Natural killer cell treated with Interleukin-12 subunit alpha and Interleukin-12 subunit beta and Interleukin-15 and Interleukin-18, amount 100 ng/mL, for 72 hours (primary cell): ENCODE measurements at regions not wholly inside any gene's neighbourhood (a gene's known extent, or its start where the extent isn't known, plus 50 kb on each side); places are given as distances from the start of the nearest gene placed in this dataset.
"Not testable (repeated sequence)": the region's sequence is repeated elsewhere in the genome, so short reads cannot be mapped to it uniquely, and the experiment has no call there.

Source experiments
- ATAC-seq, 2 donors: fragments of 150-1000 bp; cut with Tn5 transposase in 1 of 2; sonication (Bioruptor Pico), chemical (Tn5 transposase) in 1 of 2; 2 replicates each; pipeline ENCODE4 v1.10.0; 2021
- DNase-seq: peaks from one replicate; pipeline ENCODE4 v3.0.0; 2022; ENCODE audit warnings: low spot score
- H3K27ac Mint-ChIP-seq, 2 donors: 1 replicate in 1 of 2; 2 replicates in 1 of 2; pipeline ENCODE4 v1.8.0; 2022; ENCODE audit warnings: mixed read lengths in 2 of 2, mild to moderate bottlenecking in 1 of 2, moderate library complexity in 1 of 2
- H3K27me3 Mint-ChIP-seq, 2 donors: 1 replicate in 1 of 2; 2 replicates in 1 of 2; pipeline ENCODE4 v1.8.0; 2022; ENCODE audit warnings: mixed read lengths in 2 of 2
- H3K36me3 Mint-ChIP-seq: one replicate; pipeline ENCODE4 v1.8.0; 2022; ENCODE audit warnings: mixed read lengths
- H3K4me1 Mint-ChIP-seq, 2 donors: 1 replicate in 1 of 2; 2 replicates in 1 of 2; pipeline ENCODE4 v1.8.0; 2022; ENCODE audit warnings: low read depth in 2 of 2, mixed read lengths in 2 of 2, mild to moderate bottlenecking in 1 of 2
- H3K4me3 Mint-ChIP-seq: one replicate; pipeline ENCODE4 v1.8.0; 2022; ENCODE audit warnings: mixed read lengths
- H3K9me3 Mint-ChIP-seq: 2 replicates; pipeline ENCODE4 v1.8.0; 2022; ENCODE audit warnings: mixed read lengths

- peaks cover 8% of the 10 kb centered on the region for H3K9me3 Mint-ChIP-seq
- ATAC-seq (no peak), DNase-seq (no peak)
- H3K4me3 Mint-ChIP-seq = no peak overlapping the region
- H3K27me3 Mint-ChIP-seq = peaks cover 16 to 34% of the 10 kb centered on the region in 2 donors
- H3K4me1 Mint-ChIP-seq = no peaks in the 10 kb centered on the region
- no peaks in the 10 kb centered on the region for H3K36me3 Mint-ChIP-seq
- H3K27ac Mint-ChIP-seq = no peak overlapping the region
These were observed 106.3 kb downstream of the KBTBD8 start for GRCh38 chr3:67104388-67104787.

GRCh38 chr3:67106874-67107273, 108.8 kb downstream of the KBTBD8 start:
- Mint-ChIP-seq H3K36me3 (no peaks in the 10 kb centered on the region), H3K4me3 (no peak overlapping the region), H3K27ac (no peak overlapping the region), H3K27me3 (peaks cover 14 to 26% of the 10 kb centered on the region in 2 donors), H3K9me3 (peaks cover 8% of the 10 kb centered on the region), H3K4me1 (no peaks in the 10 kb centered on the region)
- DNase-seq = no peak
- no peak for ATAC-seq

- Mint-ChIP-seq H3K4me1 (peaks cover 5 to 7% of the 10 kb centered on the region in 2 donors), H3K36me3 (no peaks in the 10 kb centered on the region), H3K27me3 (peaks cover 15 to 20% of the 10 kb centered on the region in 2 donors), H3K27ac (no peak overlapping the region), H3K4me3 (no peak overlapping the region), H3K9me3 (peaks cover 4% of the 10 kb centered on the region)
- no peak for ATAC-seq
- no peak for DNase-seq
These were observed 111.6 kb downstream of the KBTBD8 start for GRCh38 chr3:67109651-67110204.

GRCh38 chr3:67113802-67114407, 115.8 kb downstream of the KBTBD8 start:
- Mint-ChIP-seq H3K27me3 (peaks cover 16 to 24% of the 10 kb centered on the region in 2 donors), H3K4me3 (no peak overlapping the region), H3K4me1 (peaks cover 5 to 7% of the 10 kb centered on the region in 2 donors), H3K9me3 (no peaks in the 10 kb centered on the region), H3K36me3 (no peaks in the 10 kb centered on the region), H3K27ac (peak overlapping the region in 1 of 2 donors; percentile 13)
- peak; percentile 84 for DNase-seq
- ATAC-seq = peak; percentile 97 to 98

GRCh38 chr3:67118122-67118521, 120.0 kb downstream of the KBTBD8 start:
- Mint-ChIP-seq H3K4me1 (peaks cover 5 to 7% of the 10 kb centered on the region in 2 donors), H3K4me3 (no peak overlapping the region), H3K27ac (no peak overlapping the region), H3K9me3 (no peaks in the 10 kb centered on the region), H3K36me3 (no peaks in the 10 kb centered on the region), H3K27me3 (peaks cover 18 to 31% of the 10 kb centered on the region in 2 donors)
- no peak for DNase-seq
- no peak for ATAC-seq

- no peaks in the 10 kb centered on the region for H3K9me3 Mint-ChIP-seq
- H3K27ac Mint-ChIP-seq = no peak overlapping the region
- H3K27me3 Mint-ChIP-seq = peaks cover 15 to 31% of the 10 kb centered on the region in 2 donors
- ATAC-seq (no peak), DNase-seq (no peak)
- H3K4me1 Mint-ChIP-seq = peaks cover 2 to 4% of the 10 kb centered on the region in 2 donors
- no peaks in the 10 kb centered on the region for H3K36me3 Mint-ChIP-seq
- no peak overlapping the region for H3K4me3 Mint-ChIP-seq
These were observed 120.5 kb downstream of the KBTBD8 start for GRCh38 chr3:67118635-67119034.

GRCh38 chr3:67123914-67124313, 125.8 kb downstream of the KBTBD8 start:
- H3K9me3 Mint-ChIP-seq = no peaks in the 10 kb centered on the region
- no peak overlapping the region for H3K27ac Mint-ChIP-seq
- no peak overlapping the region for H3K4me3 Mint-ChIP-seq

GRCh38 chr3:67127254-67127653, 129.1 kb downstream of the KBTBD8 start:
- Mint-ChIP-seq H3K27me3 (peaks cover 7 to 20% of the 10 kb centered on the region in 2 donors), H3K4me1 (no peaks in the 10 kb centered on the region), H3K9me3 (no peaks in the 10 kb centered on the region), H3K4me3 (no peak overlapping the region), H3K36me3 (no peaks in the 10 kb centered on the region), H3K27ac (no peak overlapping the region)
- DNase-seq (no peak), ATAC-seq (no peak)

More at GRCh38 chr3:67123914-67124313, 125.8 kb downstream of the KBTBD8 start:
- no peaks in the 10 kb centered on the region for H3K4me1 Mint-ChIP-seq
- peaks cover 4 to 14% of the 10 kb centered on the region in 2 donors for H3K27me3 Mint-ChIP-seq
- no peaks in the 10 kb centered on the region for H3K36me3 Mint-ChIP-seq
- ATAC-seq = no peak
- DNase-seq = no peak

- Mint-ChIP-seq H3K4me1 (no peaks in the 10 kb centered on the region), H3K27ac (no peak overlapping the region), H3K36me3 (peaks cover 14% of the 10 kb centered on the region), H3K4me3 (no peak overlapping the region), H3K9me3 (peaks cover 23% of the 10 kb centered on the region), H3K27me3 (no peaks in the 10 kb centered on the region)
- ATAC-seq = no peak
- DNase-seq = no peak
These were observed 144.3 kb downstream of the KBTBD8 start for GRCh38 chr3:67142432-67142831.

GRCh38 chr3:67145738-67146137, 147.6 kb downstream of the KBTBD8 start:
- H3K9me3 Mint-ChIP-seq = peaks cover 9% of the 10 kb centered on the region
- H3K27ac Mint-ChIP-seq = no peak overlapping the region
- DNase-seq (no peak), ATAC-seq (no peak)
- H3K4me3 Mint-ChIP-seq = no peak overlapping the region
- H3K36me3 Mint-ChIP-seq = peaks cover 10% of the 10 kb centered on the region
- H3K27me3 Mint-ChIP-seq = peaks cover 0 to 5% of the 10 kb centered on the region in 2 donors
- no peaks in the 10 kb centered on the region for H3K4me1 Mint-ChIP-seq

- H3K4me1 Mint-ChIP-seq = no peaks in the 10 kb centered on the region
- H3K36me3 Mint-ChIP-seq = peaks cover 10% of the 10 kb centered on the region
- peaks cover 0 to 5% of the 10 kb centered on the region in 2 donors for H3K27me3 Mint-ChIP-seq
- ATAC-seq (no peak), DNase-seq (no peak)
- H3K27ac Mint-ChIP-seq = no peak overlapping the region
- no peak overlapping the region for H3K4me3 Mint-ChIP-seq
- peaks cover 20% of the 10 kb centered on the region for H3K9me3 Mint-ChIP-seq
These were observed 156.3 kb downstream of the KBTBD8 start for GRCh38 chr3:67154429-67154828.

- DNase-seq = no peak
- Mint-ChIP-seq H3K4me3 (no peak overlapping the region), H3K36me3 (no peaks in the 10 kb centered on the region), H3K27me3 (peaks cover 0 to 10% of the 10 kb centered on the region in 2 donors), H3K4me1 (no peaks in the 10 kb centered on the region), H3K27ac (no peak overlapping the region), H3K9me3 (peaks cover 9% of the 10 kb centered on the region)
- no peak for ATAC-seq
These were observed 169.4 kb downstream of the KBTBD8 start for GRCh38 chr3:67167481-67167880.

GRCh38 chr3:67171841-67172240, 173.7 kb downstream of the KBTBD8 start:
- no peaks in the 10 kb centered on the region for H3K36me3 Mint-ChIP-seq
- no peak overlapping the region for H3K27ac Mint-ChIP-seq
- DNase-seq = no peak
- no peaks in the 10 kb centered on the region for H3K4me1 Mint-ChIP-seq
- ATAC-seq = no peak
- no peak overlapping the region for H3K4me3 Mint-ChIP-seq
- peaks cover 0 to 10% of the 10 kb centered on the region in 2 donors for H3K27me3 Mint-ChIP-seq
- peaks cover 11% of the 10 kb centered on the region for H3K9me3 Mint-ChIP-seq

- H3K4me1 Mint-ChIP-seq, ATAC-seq, H3K36me3 Mint-ChIP-seq, H3K4me3 Mint-ChIP-seq, DNase-seq, H3K27ac Mint-ChIP-seq, H3K27me3 Mint-ChIP-seq: not testable (repeated sequence)
- H3K9me3 Mint-ChIP-seq = peaks cover 11% of the 10 kb centered on the region
These were observed 175.0 kb downstream of the KBTBD8 start for GRCh38 chr3:67173130-67173529.
